ENCODE measurements at regions not wholly inside any gene's neighbourhood (a gene's known extent, or its start where the extent isn't known, plus 50 kb on each side); places are given as distances from the start of the nearest gene placed in this dataset.

DNA sequence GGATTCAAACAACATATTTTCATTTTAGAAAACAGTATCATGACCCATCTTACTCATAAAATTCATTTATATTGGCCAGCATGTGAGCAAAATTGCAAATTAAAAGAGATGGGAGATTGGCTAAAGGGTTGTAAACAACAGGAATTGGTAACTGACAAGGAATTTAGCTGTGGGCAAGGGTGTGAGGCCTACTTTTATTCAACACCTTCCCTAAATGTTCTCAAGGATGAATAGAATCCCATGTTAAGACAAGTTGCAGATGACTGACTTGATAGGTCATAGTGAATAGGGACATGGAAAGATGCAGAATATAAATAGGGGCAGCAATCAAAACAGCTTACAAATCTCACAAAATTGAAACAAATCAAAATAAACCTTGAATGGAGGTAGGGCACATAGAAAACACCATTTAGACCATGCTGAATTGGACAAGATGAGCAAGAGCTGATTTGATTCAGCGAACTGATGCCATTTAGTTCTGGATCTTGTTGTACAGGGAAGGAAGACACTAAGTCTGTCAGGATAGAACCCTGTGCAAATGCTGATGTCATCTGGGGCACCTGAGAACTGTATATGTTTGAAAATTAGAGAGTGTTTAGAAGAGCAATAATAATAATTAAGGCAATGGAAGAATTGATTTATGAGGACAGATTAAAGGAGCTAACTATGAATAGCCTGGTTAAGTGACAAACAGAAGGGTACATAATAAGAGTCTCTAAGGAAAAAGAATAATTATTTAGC, 509.7 kb downstream of the ZEB2 start:
- no peak overlapping the region for H3K4me3 Mint-ChIP-seq (ENCODE audit: unreplicated experiment)
- H3K4me1 Mint-ChIP-seq (ENCODE audit: unreplicated experiment), result peaks cover 5% of the 10 kb centered on the region
- H3K36me3 Mint-ChIP-seq (ENCODE audit: low read depth, unreplicated experiment), result no peaks in the 10 kb centered on the region
- no peaks in the 10 kb centered on the region for H3K9me3 Mint-ChIP-seq (ENCODE audit: unreplicated experiment)
- no peak overlapping the region for H3K27ac Mint-ChIP-seq (ENCODE audit: unreplicated experiment)
- peaks cover 2% of the 10 kb centered on the region for H3K27me3 Mint-ChIP-seq (ENCODE audit: unreplicated experiment)
- TF ChIP-seq, protein P1, sequence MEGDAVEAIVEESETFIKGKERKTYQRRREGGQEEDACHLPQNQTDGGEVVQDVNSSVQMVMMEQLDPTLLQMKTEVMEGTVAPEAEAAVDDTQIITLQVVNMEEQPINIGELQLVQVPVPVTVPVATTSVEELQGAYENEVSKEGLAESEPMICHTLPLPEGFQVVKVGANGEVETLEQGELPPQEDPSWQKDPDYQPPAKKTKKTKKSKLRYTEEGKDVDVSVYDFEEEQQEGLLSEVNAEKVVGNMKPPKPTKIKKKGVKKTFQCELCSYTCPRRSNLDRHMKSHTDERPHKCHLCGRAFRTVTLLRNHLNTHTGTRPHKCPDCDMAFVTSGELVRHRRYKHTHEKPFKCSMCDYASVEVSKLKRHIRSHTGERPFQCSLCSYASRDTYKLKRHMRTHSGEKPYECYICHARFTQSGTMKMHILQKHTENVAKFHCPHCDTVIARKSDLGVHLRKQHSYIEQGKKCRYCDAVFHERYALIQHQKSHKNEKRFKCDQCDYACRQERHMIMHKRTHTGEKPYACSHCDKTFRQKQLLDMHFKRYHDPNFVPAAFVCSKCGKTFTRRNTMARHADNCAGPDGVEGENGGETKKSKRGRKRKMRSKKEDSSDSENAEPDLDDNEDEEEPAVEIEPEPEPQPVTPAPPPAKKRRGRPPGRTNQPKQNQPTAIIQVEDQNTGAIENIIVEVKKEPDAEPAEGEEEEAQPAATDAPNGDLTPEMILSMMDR (IDR thresholded peaks at IDR 0.05; ENCODE audit: unreplicated experiment), result no peak
- no peak for DNase-seq (ENCODE audit: low spot score)

DNA sequence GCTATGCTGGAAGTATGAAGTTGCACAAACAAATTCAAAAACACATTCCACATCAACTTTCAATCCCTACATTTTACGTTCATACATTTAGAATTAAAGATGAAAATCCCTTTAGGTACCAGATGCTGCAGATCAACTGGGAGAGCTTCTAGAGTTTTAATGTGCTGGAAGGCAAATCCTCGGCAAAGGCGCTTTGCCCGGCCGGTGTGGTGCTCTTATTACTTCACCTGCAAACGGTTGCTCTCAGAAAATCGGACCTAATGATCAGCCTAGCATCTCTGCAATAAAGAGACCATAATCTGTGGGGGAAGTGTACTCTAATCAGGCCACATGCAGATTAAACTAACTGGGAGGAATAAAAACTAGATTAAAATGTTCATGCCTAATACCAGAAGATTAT, 513.8 kb downstream of the ZEB2 start:
- no peak for DNase-seq (ENCODE audit: low spot score)
- no peaks in the 10 kb centered on the region for H3K36me3 Mint-ChIP-seq (ENCODE audit: low read depth, unreplicated experiment)
- no peak overlapping the region for H3K27ac Mint-ChIP-seq (ENCODE audit: unreplicated experiment)
- H3K4me1 Mint-ChIP-seq (ENCODE audit: unreplicated experiment), result peaks cover 9% of the 10 kb centered on the region
- TF ChIP-seq, protein P1 (IDR thresholded peaks at IDR 0.05; ENCODE audit: unreplicated experiment), result no peak
- H3K4me3 Mint-ChIP-seq (ENCODE audit: unreplicated experiment), result no peak overlapping the region
- no peaks in the 10 kb centered on the region for H3K9me3 Mint-ChIP-seq (ENCODE audit: unreplicated experiment)
- peaks cover 2% of the 10 kb centered on the region for H3K27me3 Mint-ChIP-seq (ENCODE audit: unreplicated experiment)

DNA sequence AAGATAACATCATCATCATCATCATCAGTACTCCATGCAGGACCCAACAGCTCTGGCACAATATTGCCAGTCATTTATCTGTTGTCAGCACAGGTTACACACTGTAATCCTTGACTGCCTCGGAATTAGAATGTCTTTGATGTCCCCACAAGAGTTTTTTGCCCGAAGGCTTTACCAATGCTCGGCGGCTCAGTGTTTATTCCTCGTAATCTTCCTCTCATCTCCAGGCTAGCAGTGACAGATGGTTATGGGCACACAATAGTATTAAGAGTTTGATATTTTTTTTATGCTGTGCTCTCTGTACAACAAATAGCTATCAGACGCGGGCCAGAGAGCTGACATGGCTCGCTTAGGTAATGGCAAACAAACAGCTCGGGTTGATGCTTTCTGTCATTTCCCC, 515.2 kb downstream of the ZEB2 start:
- peaks cover 9% of the 10 kb centered on the region for H3K4me1 Mint-ChIP-seq (ENCODE audit: unreplicated experiment)
- TF ChIP-seq, protein P1 (IDR thresholded peaks at IDR 0.05; ENCODE audit: unreplicated experiment), result no peak
- DNase-seq (ENCODE audit: low spot score), result no peak
- H3K27ac Mint-ChIP-seq (ENCODE audit: unreplicated experiment), result no peak overlapping the region
- H3K36me3 Mint-ChIP-seq (ENCODE audit: low read depth, unreplicated experiment), result no peaks in the 10 kb centered on the region
- peaks cover 2% of the 10 kb centered on the region for H3K27me3 Mint-ChIP-seq (ENCODE audit: unreplicated experiment)
- no peak overlapping the region for H3K4me3 Mint-ChIP-seq (ENCODE audit: unreplicated experiment)
- H3K9me3 Mint-ChIP-seq (ENCODE audit: unreplicated experiment), result no peaks in the 10 kb centered on the region

DNA sequence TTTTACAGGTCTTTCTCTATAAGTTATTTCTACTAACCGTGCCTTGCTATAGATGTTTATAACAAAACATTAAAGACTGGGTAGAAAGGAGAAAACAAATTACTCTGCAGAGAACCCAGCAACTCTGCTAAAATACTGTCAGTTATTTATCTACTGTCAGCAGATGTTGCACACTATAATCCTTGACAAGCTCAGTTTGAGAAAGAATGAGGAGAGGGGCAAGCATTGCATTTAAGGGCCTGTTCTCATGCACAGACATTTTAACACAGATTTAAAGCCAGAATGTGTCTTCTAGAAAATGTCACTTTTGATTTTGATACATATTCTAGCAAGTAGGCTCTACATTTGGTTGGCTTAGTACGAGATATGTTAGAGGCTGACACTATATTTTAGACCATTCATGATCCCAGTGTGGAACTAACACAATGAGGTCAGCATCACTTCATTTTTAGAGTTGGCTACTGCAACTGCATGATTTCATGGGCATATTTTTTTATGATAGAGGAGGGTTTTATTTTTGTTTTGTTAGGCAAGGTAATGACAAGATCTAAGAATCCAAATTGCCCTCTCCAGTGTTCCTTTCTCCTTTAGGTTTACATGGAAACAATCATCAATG, 516.4 kb downstream of the ZEB2 start:
- Mint-ChIP-seq H3K4me3 (ENCODE audit: unreplicated experiment) (no peak overlapping the region), H3K4me1 (ENCODE audit: unreplicated experiment) (peaks cover 9% of the 10 kb centered on the region), H3K9me3 (ENCODE audit: unreplicated experiment) (no peaks in the 10 kb centered on the region), H3K36me3 (ENCODE audit: low read depth, unreplicated experiment) (no peaks in the 10 kb centered on the region), H3K27me3 (ENCODE audit: unreplicated experiment) (no peaks in the 10 kb centered on the region), H3K27ac (ENCODE audit: unreplicated experiment) (no peak overlapping the region)
- TF ChIP-seq, protein P1 (IDR thresholded peaks at IDR 0.05; ENCODE audit: unreplicated experiment), result no peak
- no peak for DNase-seq (ENCODE audit: low spot score)

DNA sequence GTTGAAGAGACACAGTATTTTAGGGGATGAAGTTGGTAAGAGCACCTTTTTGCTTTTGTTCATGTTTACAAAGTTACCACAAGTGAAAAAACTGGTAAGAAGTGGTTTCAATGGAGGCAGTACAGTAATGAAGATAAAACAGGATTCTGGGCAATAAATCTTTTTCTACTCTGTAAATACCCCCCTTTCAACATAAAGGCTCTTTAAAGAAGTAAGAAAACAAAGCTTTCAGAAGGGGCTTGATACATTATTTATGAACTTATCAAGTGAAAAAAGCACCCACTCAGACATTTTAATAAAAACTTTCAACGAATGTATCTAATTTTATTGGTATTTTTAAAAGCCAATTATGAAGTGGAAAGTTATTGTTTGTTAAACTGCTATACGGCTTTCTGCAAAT, 522.9 kb downstream of the ZEB2 start:
- Mint-ChIP-seq H3K27ac (ENCODE audit: unreplicated experiment) (no peak overlapping the region), H3K4me1 (ENCODE audit: unreplicated experiment) (no peaks in the 10 kb centered on the region), H3K36me3 (ENCODE audit: low read depth, unreplicated experiment) (no peaks in the 10 kb centered on the region), H3K9me3 (ENCODE audit: unreplicated experiment) (no peaks in the 10 kb centered on the region), H3K27me3 (ENCODE audit: unreplicated experiment) (no peaks in the 10 kb centered on the region), H3K4me3 (ENCODE audit: unreplicated experiment) (no peak overlapping the region)
- DNase-seq (ENCODE audit: low spot score), result no peak
- TF ChIP-seq, protein P1 (IDR thresholded peaks at IDR 0.05; ENCODE audit: unreplicated experiment), result no peak
